ENCODE measurements at regions not wholly inside any gene's neighbourhood (a gene's known extent, or its start where the extent isn't known, plus 50 kb on each side); places are given as distances from the start of the nearest gene placed in this dataset.
"Not testable (repeated sequence)": the region's sequence is repeated elsewhere in the genome, so short reads cannot be mapped to it uniquely, and the experiment has no call there.

- TF ChIP-seq CTCF (IDR thresholded peaks at IDR 0.05; ENCODE audit: insufficient read depth, low read length, poor library complexity, severe bottlenecking) = no peak
- no peak overlapping the region for H3K4me3 ChIP-seq (replicated peaks; ENCODE audit: low read depth, low read length)
- H3K27me3 ChIP-seq (replicated peaks; ENCODE audit: control insufficient read depth, insufficient read depth, low read length) = no peaks in the 10 kb centered on the region
- H3K36me3 ChIP-seq (ENCODE audit: control insufficient read depth, insufficient read depth, low read length) = no peaks in the 10 kb centered on the region
- DNase-seq (ENCODE audit: extremely low read depth, insufficient read length) = no peak
Measured at GRCh38 chr12:86959766-86960458, 703.7 kb upstream of the MGAT4C start.

GRCh38 chr12:86950444-86950843, 694.3 kb upstream of the MGAT4C start:
- Histone ChIP-seq H3K27me3 (replicated peaks; ENCODE audit: control insufficient read depth, insufficient read depth, low read length) (no peaks in the 10 kb centered on the region), H3K36me3 (ENCODE audit: control insufficient read depth, insufficient read depth, low read length) (no peaks in the 10 kb centered on the region), H3K4me3 (replicated peaks; ENCODE audit: low read depth, low read length) (no peak overlapping the region)
- TF ChIP-seq CTCF (IDR thresholded peaks at IDR 0.05; ENCODE audit: insufficient read depth, low read length, poor library complexity, severe bottlenecking) = no peak
- DNase-seq (ENCODE audit: extremely low read depth, insufficient read length) = no peak

- H3K4me3 ChIP-seq (replicated peaks; ENCODE audit: low read depth, low read length) = no peak overlapping the region
Measured at GRCh38 chr12:86950043-86950442, 693.9 kb upstream of the MGAT4C start.

GRCh38 chr12:86948851-86949250, 692.7 kb upstream of the MGAT4C start:
- no peak for DNase-seq (ENCODE audit: extremely low read depth, insufficient read length)
- no peaks in the 10 kb centered on the region for H3K36me3 ChIP-seq (ENCODE audit: control insufficient read depth, insufficient read depth, low read length)
- no peaks in the 10 kb centered on the region for H3K27me3 ChIP-seq (replicated peaks; ENCODE audit: control insufficient read depth, insufficient read depth, low read length)
- TF ChIP-seq CTCF (IDR thresholded peaks at IDR 0.05; ENCODE audit: insufficient read depth, low read length, poor library complexity, severe bottlenecking) = no peak
- H3K4me3 ChIP-seq (replicated peaks; ENCODE audit: low read depth, low read length) = no peak overlapping the region

More at GRCh38 chr12:86950043-86950442, 693.9 kb upstream of the MGAT4C start:
- TF ChIP-seq CTCF (IDR thresholded peaks at IDR 0.05; ENCODE audit: insufficient read depth, low read length, poor library complexity, severe bottlenecking) = no peak
- no peaks in the 10 kb centered on the region for H3K36me3 ChIP-seq (ENCODE audit: control insufficient read depth, insufficient read depth, low read length)
- DNase-seq (ENCODE audit: extremely low read depth, insufficient read length) = no peak
- no peaks in the 10 kb centered on the region for H3K27me3 ChIP-seq (replicated peaks; ENCODE audit: control insufficient read depth, insufficient read depth, low read length)

- no peak for DNase-seq (ENCODE audit: extremely low read depth, insufficient read length)
- no peak for TF ChIP-seq CTCF (IDR thresholded peaks at IDR 0.05; ENCODE audit: insufficient read depth, low read length, poor library complexity, severe bottlenecking)
- H3K27me3 ChIP-seq (replicated peaks; ENCODE audit: control insufficient read depth, insufficient read depth, low read length) = no peaks in the 10 kb centered on the region
- no peak overlapping the region for H3K4me3 ChIP-seq (replicated peaks; ENCODE audit: low read depth, low read length)
- H3K36me3 ChIP-seq (ENCODE audit: control insufficient read depth, insufficient read depth, low read length) = no peaks in the 10 kb centered on the region
Measured at GRCh38 chr12:86945685-86946196, 689.5 kb upstream of the MGAT4C start.

- H3K4me3 ChIP-seq (replicated peaks; ENCODE audit: low read depth, low read length); H3K27me3 ChIP-seq (replicated peaks; ENCODE audit: control insufficient read depth, insufficient read depth, low read length): not testable (repeated sequence)
Measured at GRCh38 chr12:86944197-86944819, 688.1 kb upstream of the MGAT4C start.

More at GRCh38 chr12:86944197-86944819, 688.1 kb upstream of the MGAT4C start:
- not testable (repeated sequence) for H3K36me3 ChIP-seq (ENCODE audit: control insufficient read depth, insufficient read depth, low read length); DNase-seq (ENCODE audit: extremely low read depth, insufficient read length)
